Right lobe of liver (tissue), 6 donors: ENCODE measurements at regions not wholly inside any gene's neighbourhood (a gene's known extent, or its start where the extent isn't known, plus 50 kb on each side); places are given as distances from the start of the nearest gene placed in this dataset.
"Not testable (repeated sequence)": the region's sequence is repeated elsewhere in the genome, so short reads cannot be mapped to it uniquely, and the experiment has no call there.

ENCODE experiments used
- ATAC-seq, 4 donors: fragments of 200-7000 bp; cut with Tn5 transposase; one replicate each; pipeline ENCODE4 v1.9.1; 2020; ENCODE audit warnings: mild to moderate bottlenecking in 4 of 4, moderate library complexity in 4 of 4
- DNase-seq, 3 donors: peaks; one replicate each; pipeline ENCODE4 v3.0.0-alpha.2; 2020
- H3K27ac ChIP-seq, 3 donors: fragments of 200-600 bp; one replicate each; pipeline ENCODE4 v1.8.0; 2022
- H3K27me3 ChIP-seq, 2 donors: fragments of 200-600 bp; one replicate each; pipeline ENCODE4 v1.8.0; 2022
- H3K36me3 ChIP-seq, 4 donors: fragments of 200-600 bp; sonication (generic) in 1 of 4; one replicate each; pipeline versions ENCODE4 v1.5.1 to v1.8.0; 2017 to 2022; ENCODE audit warnings: control low read depth in 1 of 4
- H3K4me1 ChIP-seq, 4 donors: fragments of 200-600 bp; sonication (generic) in 1 of 4; one replicate each; pipeline versions ENCODE4 v1.5.1 to v1.8.0; 2017 to 2022; ENCODE audit warnings: control low read depth in 1 of 4
- H3K4me3 ChIP-seq, 3 donors: fragments of 200-600 bp; one replicate each; pipeline ENCODE4 v1.8.0; 2022
- H3K9me3 ChIP-seq, 4 donors: fragments of 200-600 bp; sonication (generic) in 1 of 4; one replicate each; pipeline versions ENCODE4 v1.5.1 to v1.8.0; 2017 to 2022; ENCODE audit warnings: control low read depth in 1 of 4
- CTCF ChIP-seq, 4 donors: fragments of 200-600 bp in 3 of 4; fragments of 450-650 bp in 1 of 4; IDR thresholded peaks; one replicate each; pipeline versions ENCODE4 v1.5.1 to v1.8.0; 2016 to 2022; ENCODE audit warnings: antibody characterized with exemption in 4 of 4, mild to moderate bottlenecking in 2 of 4
- POLR2A ChIP-seq: fragments of 450-650 bp; IDR thresholded peaks from one replicate; pipeline ENCODE4 v1.6.1; 2017; ENCODE audit warnings: antibody characterized with exemption, mild to moderate bottlenecking
- WGBS: methylation state at CpG from one replicate; pipeline ENCODE4 v1.1.6; 2018; ENCODE audit warnings: low coverage, low lambda C conversion rate; ENCODE audit not compliant: insufficient coverage; ENCODE audit errors: missing lambda C conversion rate; 5-methylcytosine and 5-hydroxymethylcytosine counted together
- intact Hi-C, 2 donors: fragments of 100-400 bp; cut with DNase I; formaldehyde crosslinking; loops; one replicate each; pipeline versions ENCODE4 v1.11.2 to v1.14.1; 2022
- donor health status: DM: no; HTN: yes; CAD: no.
- donor health status: DM: no; HTN: no; CAD: no.
- donor health status: DM: no; HTN: no; CAD: no.
- donor health status: DM: no; HTN: yes; CAD: no.
- donor health status: DM: no; HTN: yes; CAD: no.

GRCh38 chr22:47878460-47878859, 1116.0 kb downstream of the TBC1D22A start:
- Histone ChIP-seq H3K9me3 (no peaks in the 10 kb centered on the region), H3K27ac (no peak overlapping the region), H3K27me3 (peaks cover 0 to 8% of the 10 kb centered on the region in 2 donors), H3K4me3 (no peak overlapping the region), H3K36me3 (no peaks in the 10 kb centered on the region), H3K4me1 (no peaks in the 10 kb centered on the region)
- 65% methylated on average over 5 of the region's 5 CpGs for WGBS
- TF ChIP-seq POLR2A (no peak), CTCF (IDR thresholded peaks at IDR 0.05) (no peak)
- no peak for DNase-seq
- no peak for ATAC-seq
- intact Hi-C loops = no loop called here

GRCh38 chr22:47872761-47873535, 1110.5 kb downstream of the TBC1D22A start:
- no peaks in the 10 kb centered on the region for H3K36me3 ChIP-seq
- no peaks in the 10 kb centered on the region for H3K9me3 ChIP-seq
- peaks cover 0 to 8% of the 10 kb centered on the region in 2 donors for H3K27me3 ChIP-seq
- DNase-seq = no peak
- no peak for ATAC-seq
- 74% methylated on average over 19 of the region's 19 CpGs for WGBS
- no peak overlapping the region for H3K27ac ChIP-seq
- H3K4me3 ChIP-seq = no peak overlapping the region
- no peak for TF ChIP-seq POLR2A
- no peak for TF ChIP-seq CTCF (IDR thresholded peaks at IDR 0.05)
- no peaks in the 10 kb centered on the region for H3K4me1 ChIP-seq
- intact Hi-C loops = no loop called here

GRCh38 chr22:47865626-47866025, 1103.2 kb downstream of the TBC1D22A start:
- intact Hi-C loops = no loop called here
- no peaks in the 10 kb centered on the region for H3K4me1 ChIP-seq
- ATAC-seq = no peak
- H3K36me3 ChIP-seq = no peaks in the 10 kb centered on the region
- H3K27me3 ChIP-seq = no peaks in the 10 kb centered on the region
- no peak overlapping the region for H3K4me3 ChIP-seq
- WGBS = 17% methylated on average over 1 of the region's 3 CpGs
- TF ChIP-seq CTCF (IDR thresholded peaks at IDR 0.05) (no peak), POLR2A (no peak)
- DNase-seq = no peak
- H3K27ac ChIP-seq = no peak overlapping the region
- H3K9me3 ChIP-seq = no peaks in the 10 kb centered on the region

GRCh38 chr22:47862394-47862793, 1099.9 kb downstream of the TBC1D22A start:
- WGBS = 80% methylated on average over 1 of the region's 4 CpGs
- no peak for TF ChIP-seq CTCF (IDR thresholded peaks at IDR 0.05)
- no peak for TF ChIP-seq POLR2A
- H3K4me3 ChIP-seq = no peak overlapping the region
- intact Hi-C loops = no loop called here
- DNase-seq (no peak), ATAC-seq (no peak)
- no peaks in the 10 kb centered on the region for H3K27me3 ChIP-seq
- no peaks in the 10 kb centered on the region for H3K9me3 ChIP-seq
- no peaks in the 10 kb centered on the region for H3K36me3 ChIP-seq
- no peak overlapping the region for H3K27ac ChIP-seq
- no peaks in the 10 kb centered on the region for H3K4me1 ChIP-seq

- H3K4me1 ChIP-seq, H3K36me3 ChIP-seq, H3K27ac ChIP-seq, intact Hi-C loops, H3K9me3 ChIP-seq, DNase-seq, H3K27me3 ChIP-seq, H3K4me3 ChIP-seq, ATAC-seq: not testable (repeated sequence)
- 64% methylated on average over 6 of the region's 9 CpGs for WGBS
Observed at GRCh38 chr22:47860907-47861306, 1098.5 kb downstream of the TBC1D22A start.
